Lower leg skin (tissue), 3 donors: ENCODE measurements at regions not wholly inside any gene's neighbourhood (a gene's known extent, or its start where the extent isn't known, plus 50 kb on each side); places are given as distances from the start of the nearest gene placed in this dataset.

ENCODE experiments used
- CTCF ChIP-seq, 3 donors: fragments of 450-650 bp; IDR thresholded peaks; one replicate each; pipeline ENCODE4 v1.5.1; 2016; ENCODE audit warnings: antibody characterized with exemption in 3 of 3, mild to moderate bottlenecking in 3 of 3, moderate library complexity in 2 of 3
- POLR2A ChIP-seq, 2 donors: fragments of 450-650 bp; IDR thresholded peaks; one replicate each; pipeline ENCODE4 v1.6.1; 2016 to 2017; ENCODE audit warnings: antibody characterized with exemption in 2 of 2, mild to moderate bottlenecking in 1 of 2, moderate library complexity in 1 of 2

GRCh38 chr10:125214283-125214570 lies 53.9 kb upstream of the CTBP2 start:
- TF ChIP-seq CTCF (IDR thresholded peaks at IDR 0.05) = no peak
- TF ChIP-seq POLR2A (IDR thresholded peaks at IDR 0.05) = no peak
